Upper lobe of left lung (tissue), 6 donors: ENCODE measurements at regions not wholly inside any gene's neighbourhood (a gene's known extent, or its start where the extent isn't known, plus 50 kb on each side); places are given as distances from the start of the nearest gene placed in this dataset.
A peak's percentile ranks its signal among the peaks of the same experiment; 100 is the strongest.

Source experiments
- ATAC-seq, 2 donors: fragments of 200-7000 bp; cut with Tn5 transposase; one replicate each; pipeline ENCODE4 v1.9.1; 2022; ENCODE audit warnings: mild to moderate bottlenecking in 2 of 2, moderate library complexity in 2 of 2; ENCODE audit not compliant: low FRiP score in 2 of 2
- DNase-seq, 2 donors: peaks; one replicate each; pipeline ENCODE4 v3.0.0-alpha.2; 2019 to 2020
- H3K27ac ChIP-seq, 4 donors: fragments of 200-600 bp; sonication (generic); one replicate each; pipeline ENCODE4 v1.5.1; 2016 to 2019
- H3K27me3 ChIP-seq, 4 donors: fragments of 200-600 bp; sonication (generic); one replicate each; pipeline ENCODE4 v1.5.1; 2017 to 2019
- H3K36me3 ChIP-seq, 4 donors: fragments of 200-600 bp; sonication (generic); one replicate each; pipeline ENCODE4 v1.5.1; 2016 to 2019
- H3K4me1 ChIP-seq, 4 donors: fragments of 200-600 bp; sonication (generic); one replicate each; pipeline ENCODE4 v1.5.1; 2018 to 2019
- H3K4me3 ChIP-seq, 4 donors: fragments of 200-600 bp; sonication (generic); one replicate each; pipeline ENCODE4 v1.5.1; 2017 to 2019; ENCODE audit warnings: mild to moderate bottlenecking in 2 of 4, moderate library complexity in 1 of 4
- H3K9me3 ChIP-seq, 4 donors: fragments of 200-600 bp; sonication (generic); one replicate each; pipeline ENCODE4 v1.5.1; 2018 to 2019
- EP300 ChIP-seq, 4 donors: sonication (generic); formaldehyde crosslinking; IDR thresholded peaks; one replicate each; pipeline ENCODE4 v1.5.1; 2017; ENCODE audit warnings: antibody characterized with exemption in 4 of 4, control low read depth in 2 of 4
- POLR2A ChIP-seq, 4 donors: fragments of 450-650 bp; IDR thresholded peaks; one replicate each; pipeline ENCODE4 v1.5.1; 2016 to 2017; ENCODE audit warnings: antibody characterized with exemption in 4 of 4, mild to moderate bottlenecking in 2 of 4
- POLR2AphosphoS5 ChIP-seq, 2 donors: sonication (generic); formaldehyde crosslinking; IDR thresholded peaks; one replicate each; pipeline ENCODE4 v1.5.1; 2017; ENCODE audit warnings: antibody characterized with exemption in 2 of 2
- WGBS, 2 donors: methylation state at CpG; one replicate each; pipeline ENCODE4 v1.1.5; 2017 to 2018; 5-methylcytosine and 5-hydroxymethylcytosine counted together
- TF ChIP-seq, protein P1 (sequence below), 6 experiments: fragments of 450-650 bp in 4 of 6; fragments of 200-600 bp in 2 of 6; sonication (generic) in 2 of 6; IDR thresholded peaks; one replicate each; pipeline ENCODE4 v1.5.1; 2016 to 2019; ENCODE audit warnings: antibody characterized with exemption in 6 of 6
- donor health status: DM: no; HTN: no; CAD: no; lungs with moderate emphysema.
- donor health status: DM: no; HTN: yes; CAD: no; lungs with severe emphysema.

DNA sequence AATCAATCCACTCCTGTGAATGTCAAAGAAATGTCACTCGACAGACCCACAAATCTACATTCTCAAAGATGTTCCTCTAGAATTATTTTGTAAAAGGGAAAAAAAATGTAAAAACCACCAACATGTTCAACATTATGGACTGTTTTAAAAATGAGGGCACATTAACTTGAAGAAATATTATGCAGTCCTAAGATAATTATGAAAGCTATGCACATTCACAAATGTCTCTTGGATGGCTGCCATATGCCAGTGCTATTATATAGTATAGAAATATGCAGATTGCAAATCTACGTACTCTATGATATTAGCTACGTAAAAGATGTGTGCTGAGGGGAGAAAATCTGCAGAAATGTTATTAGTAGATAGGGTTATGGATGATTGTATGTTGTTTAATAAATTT lies 334.2 kb downstream of the BMP4 start:
- no peak overlapping the region for H3K4me3 ChIP-seq
- H3K27me3 ChIP-seq, result no peaks in the 10 kb centered on the region
- ATAC-seq (no peak), DNase-seq (no peak)
- 89 to 94% methylated on average over 3 of the region's 3 CpGs for WGBS, 2 donors
- no peaks in the 10 kb centered on the region for H3K4me1 ChIP-seq
- H3K36me3 ChIP-seq, result no peaks in the 10 kb centered on the region
- no peak for TF ChIP-seq POLR2A (IDR thresholded peaks at IDR 0.05)
- TF ChIP-seq, protein P1, sequence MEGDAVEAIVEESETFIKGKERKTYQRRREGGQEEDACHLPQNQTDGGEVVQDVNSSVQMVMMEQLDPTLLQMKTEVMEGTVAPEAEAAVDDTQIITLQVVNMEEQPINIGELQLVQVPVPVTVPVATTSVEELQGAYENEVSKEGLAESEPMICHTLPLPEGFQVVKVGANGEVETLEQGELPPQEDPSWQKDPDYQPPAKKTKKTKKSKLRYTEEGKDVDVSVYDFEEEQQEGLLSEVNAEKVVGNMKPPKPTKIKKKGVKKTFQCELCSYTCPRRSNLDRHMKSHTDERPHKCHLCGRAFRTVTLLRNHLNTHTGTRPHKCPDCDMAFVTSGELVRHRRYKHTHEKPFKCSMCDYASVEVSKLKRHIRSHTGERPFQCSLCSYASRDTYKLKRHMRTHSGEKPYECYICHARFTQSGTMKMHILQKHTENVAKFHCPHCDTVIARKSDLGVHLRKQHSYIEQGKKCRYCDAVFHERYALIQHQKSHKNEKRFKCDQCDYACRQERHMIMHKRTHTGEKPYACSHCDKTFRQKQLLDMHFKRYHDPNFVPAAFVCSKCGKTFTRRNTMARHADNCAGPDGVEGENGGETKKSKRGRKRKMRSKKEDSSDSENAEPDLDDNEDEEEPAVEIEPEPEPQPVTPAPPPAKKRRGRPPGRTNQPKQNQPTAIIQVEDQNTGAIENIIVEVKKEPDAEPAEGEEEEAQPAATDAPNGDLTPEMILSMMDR (IDR thresholded peaks at IDR 0.05), result no peak
- no peak for TF ChIP-seq EP300 (IDR thresholded peaks at IDR 0.05)
- no peak for TF ChIP-seq POLR2AphosphoS5 (IDR thresholded peaks at IDR 0.05)
- no peaks in the 10 kb centered on the region for H3K9me3 ChIP-seq
- H3K27ac ChIP-seq, result no peak overlapping the region

DNA sequence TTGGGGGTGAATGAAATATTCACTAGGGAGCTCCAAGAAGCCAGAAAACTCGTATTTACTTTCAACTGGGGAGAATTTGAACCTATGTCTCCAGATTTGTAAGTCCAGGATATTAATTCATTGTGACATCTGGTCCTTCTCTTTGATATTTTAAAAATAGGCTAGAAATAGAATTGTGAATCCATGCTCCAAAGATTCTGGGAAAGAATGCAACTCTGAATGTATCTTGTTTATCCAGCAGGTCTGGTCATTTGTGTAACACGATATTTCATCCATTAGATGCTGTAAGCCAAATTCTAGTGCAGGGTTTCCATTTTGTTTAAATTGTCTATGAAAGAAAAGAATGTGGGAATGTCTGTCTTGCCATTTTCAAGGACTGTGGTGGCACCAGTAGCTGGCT lies 334.7 kb downstream of the BMP4 start:
- 62 to 73% methylated on average over 2 of the region's 2 CpGs for WGBS, 2 donors
- no peaks in the 10 kb centered on the region for H3K4me1 ChIP-seq
- H3K27ac ChIP-seq, result no peak overlapping the region
- TF ChIP-seq POLR2AphosphoS5 (IDR thresholded peaks at IDR 0.05) (no peak), POLR2A (IDR thresholded peaks at IDR 0.05) (no peak), EP300 (IDR thresholded peaks at IDR 0.05) (no peak)
- TF ChIP-seq, protein P1 (IDR thresholded peaks at IDR 0.05), result no peak
- H3K27me3 ChIP-seq, result no peaks in the 10 kb centered on the region
- DNase-seq (no peak), ATAC-seq (no peak)
- no peak overlapping the region for H3K4me3 ChIP-seq
- no peaks in the 10 kb centered on the region for H3K36me3 ChIP-seq
- no peaks in the 10 kb centered on the region for H3K9me3 ChIP-seq

DNA sequence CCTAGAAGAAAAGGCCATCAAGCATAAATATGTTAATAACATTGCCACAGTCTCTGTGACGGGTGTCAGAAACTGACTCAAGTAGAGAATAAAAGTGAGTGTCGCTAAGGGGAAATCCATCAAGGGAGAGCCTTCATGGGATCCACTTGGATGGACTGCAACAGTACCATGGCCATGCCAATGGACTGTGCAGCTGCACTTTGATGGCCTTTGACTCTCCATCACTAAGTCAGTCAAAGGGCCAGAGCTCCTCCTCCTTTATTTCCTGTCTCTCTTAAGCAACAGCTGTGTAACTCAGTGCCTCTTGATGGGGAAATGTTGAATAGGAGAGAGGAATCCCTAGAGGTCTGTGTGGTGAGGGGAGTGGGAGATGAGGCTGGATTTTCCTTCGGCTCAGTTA lies 335.2 kb downstream of the BMP4 start:
- 87 to 91% methylated on average over 3 of the region's 3 CpGs for whole genome bisulfite sequencing, 2 donors
- Histone ChIP-seq H3K36me3 (no peaks in the 10 kb centered on the region), H3K27me3 (no peaks in the 10 kb centered on the region), H3K4me1 (no peaks in the 10 kb centered on the region), H3K9me3 (no peaks in the 10 kb centered on the region), H3K27ac (no peak overlapping the region), H3K4me3 (no peak overlapping the region)
- ATAC-seq (no peak), DNase-seq (no peak)
- TF ChIP-seq POLR2AphosphoS5 (IDR thresholded peaks at IDR 0.05) (no peak), POLR2A (IDR thresholded peaks at IDR 0.05) (no peak), EP300 (IDR thresholded peaks at IDR 0.05) (no peak)
- TF ChIP-seq, protein P1 (IDR thresholded peaks at IDR 0.05), result no peak

DNA sequence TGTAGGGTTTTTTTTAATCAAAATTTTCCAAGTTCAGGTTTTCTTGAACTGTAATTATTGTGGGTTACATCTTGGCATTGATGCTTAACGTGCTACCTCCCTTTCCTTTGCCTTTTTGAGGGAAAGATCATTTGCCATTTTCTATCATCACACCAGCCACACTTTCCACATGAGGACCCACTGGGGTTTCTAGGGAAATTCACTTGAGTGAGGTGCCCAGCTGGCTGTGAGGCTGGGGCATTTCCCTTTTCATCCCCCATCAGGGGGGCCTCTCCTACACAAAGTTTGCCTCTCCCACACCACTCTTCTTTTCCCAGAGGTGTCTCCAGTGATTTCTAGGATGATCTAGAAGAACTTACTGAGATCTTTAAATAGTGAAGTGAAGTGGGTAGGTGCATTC lies 335.7 kb downstream of the BMP4 start:
- no peaks in the 10 kb centered on the region for H3K9me3 ChIP-seq
- DNase-seq, result no peak
- H3K4me1 ChIP-seq, result no peaks in the 10 kb centered on the region
- no peak overlapping the region for H3K4me3 ChIP-seq
- H3K27ac ChIP-seq, result no peak overlapping the region
- no peak for TF ChIP-seq POLR2AphosphoS5 (IDR thresholded peaks at IDR 0.05)
- TF ChIP-seq EP300 (IDR thresholded peaks at IDR 0.05), result no peak
- TF ChIP-seq, protein P1 (IDR thresholded peaks at IDR 0.05), result no peak
- no peak for TF ChIP-seq POLR2A (IDR thresholded peaks at IDR 0.05)
- H3K36me3 ChIP-seq, result no peaks in the 10 kb centered on the region
- WGBS, 2 donors, result 79 to 88% methylated on average over 1 of the region's 1 CpG
- ATAC-seq, result no peak
- no peaks in the 10 kb centered on the region for H3K27me3 ChIP-seq

DNA sequence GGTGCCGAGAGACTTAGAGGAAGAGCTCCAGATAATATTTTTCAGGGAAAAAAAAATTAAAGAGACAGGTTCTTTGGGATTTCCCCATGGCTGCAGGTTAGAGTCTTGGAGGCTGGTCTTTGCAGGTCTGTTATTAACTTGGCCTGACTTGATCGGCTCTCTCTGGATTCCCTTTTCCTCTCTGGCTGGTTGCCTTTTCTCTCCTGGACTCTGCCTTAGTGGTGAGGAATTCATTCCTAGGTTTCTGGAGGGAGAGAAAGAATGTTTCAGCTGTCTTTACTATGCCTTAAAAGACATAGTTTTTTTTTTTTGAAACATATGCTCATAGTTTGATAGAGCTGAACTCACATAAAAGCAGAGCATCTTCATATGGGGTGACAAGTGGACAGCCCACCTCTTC lies 336.3 kb downstream of the BMP4 start:
- no peak for TF ChIP-seq EP300 (IDR thresholded peaks at IDR 0.05)
- no peak for TF ChIP-seq POLR2A (IDR thresholded peaks at IDR 0.05)
- TF ChIP-seq POLR2AphosphoS5 (IDR thresholded peaks at IDR 0.05), result no peak
- TF ChIP-seq, protein P1 (IDR thresholded peaks at IDR 0.05), result no peak
- Histone ChIP-seq H3K27me3 (no peaks in the 10 kb centered on the region), H3K27ac (no peak overlapping the region), H3K9me3 (no peaks in the 10 kb centered on the region), H3K4me1 (no peaks in the 10 kb centered on the region), H3K4me3 (no peak overlapping the region), H3K36me3 (no peaks in the 10 kb centered on the region)
- WGBS, 2 donors, result 65 to 72% methylated on average over 2 of the region's 2 CpGs
- DNase-seq (no peak), ATAC-seq (peak in 1 of 2 donors; percentile 43)
